HEK293 (cell line): ENCODE measurements at regions not wholly inside any gene's neighbourhood (a gene's known extent, or its start where the extent isn't known, plus 50 kb on each side); places are given as distances from the start of the nearest gene placed in this dataset.

Experiments
- CTCF ChIP-seq: fragments of 450-650 bp; formaldehyde crosslinking; IDR thresholded peaks from 2 replicates; pipeline ENCODE4 v1.5.1; 2016; ENCODE audit warnings: missing biosample characterization, missing genetic modification characterization
- PRDM6 ChIP-seq: fragments of 450-650 bp; formaldehyde crosslinking; IDR thresholded peaks from 2 replicates; pipeline ENCODE4 v1.5.1; 2017; ENCODE audit warnings: missing biosample characterization, missing genetic modification characterization
- SP2 ChIP-seq: fragments of 450-650 bp; formaldehyde crosslinking; IDR thresholded peaks from 2 replicates; pipeline ENCODE4 v1.5.1; 2016; ENCODE audit warnings: missing biosample characterization, missing genetic modification characterization
- SP3 ChIP-seq: fragments of 450-650 bp; formaldehyde crosslinking; IDR thresholded peaks from 2 replicates; pipeline ENCODE4 v1.5.1; 2016; ENCODE audit warnings: missing biosample characterization, missing genetic modification characterization
- TCF7L2 ChIP-seq: IDR thresholded peaks from 2 replicates; pipeline ENCODE4 v1.6.1; 2011; ENCODE audit warnings: low read depth, mild to moderate bottlenecking, inconsistent platforms, low read length, moderate library complexity, borderline replicate concordance
- YY1 ChIP-seq: fragments of 450-650 bp; formaldehyde crosslinking; IDR thresholded peaks from 2 replicates; pipeline ENCODE4 v1.5.1; 2018; ENCODE audit warnings: missing biosample characterization, missing genetic modification characterization
- ZNF10 ChIP-seq: fragments of 450-650 bp; formaldehyde crosslinking; IDR thresholded peaks from 2 replicates; pipeline ENCODE4 v1.5.1; 2017; ENCODE audit warnings: missing biosample characterization, missing genetic modification characterization
- ZNF302 ChIP-seq: fragments of 450-650 bp; formaldehyde crosslinking; IDR thresholded peaks from 2 replicates; pipeline ENCODE4 v1.5.1; 2016; ENCODE audit warnings: missing biosample characterization, missing genetic modification characterization, low read depth
- ZNF843 ChIP-seq: fragments of 450-650 bp; formaldehyde crosslinking; IDR thresholded peaks from 2 replicates; pipeline ENCODE4 v1.5.1; 2016; ENCODE audit warnings: missing biosample characterization, missing genetic modification characterization

GRCh38 chr9:16147726-16148125 lies 594.9 kb downstream of the CCDC171 start:
- TF ChIP-seq CTCF (tag by site-specific recombination): no peak
- TF ChIP-seq TCF7L2: no peak
- no peak for TF ChIP-seq SP3 (tag by site-specific recombination)
- no peak for TF ChIP-seq PRDM6 (tag by site-specific recombination)
- TF ChIP-seq YY1 (tag by site-specific recombination): no peak
- no peak for TF ChIP-seq SP2 (tag by site-specific recombination)
- TF ChIP-seq ZNF10 (tag by site-specific recombination): no peak
- no peak for TF ChIP-seq ZNF302 (tag by site-specific recombination)
- TF ChIP-seq ZNF843 (tag by site-specific recombination): no peak
